GM12891 (cell line): ENCODE measurements at regions not wholly inside any gene's neighbourhood (a gene's known extent, or its start where the extent isn't known, plus 50 kb on each side); places are given as distances from the start of the nearest gene placed in this dataset.
"Not testable (repeated sequence)": the region's sequence is repeated elsewhere in the genome, so short reads cannot be mapped to it uniquely, and the experiment has no call there.

Experiments
- DNase-seq: peaks from one replicate; pipeline ENCODE4 v3.0.0; 2011; ENCODE audit warnings: low spot score; ENCODE audit not compliant: insufficient read length
- FAIRE-seq: peaks from 2 replicates; lab custom pipeline; 2011; peaks lifted over from hg19 to GRCh38; lab: Jason Lieb, UNC
- PAX5 ChIP-seq: IDR thresholded peaks from 2 replicates; pipeline ENCODE4 v1.6.1; 2011; ENCODE audit warnings: low read length, moderate library complexity, mild to moderate bottlenecking; ENCODE audit not compliant: insufficient read depth, severe bottlenecking
- POLR2A ChIP-seq: IDR thresholded peaks from 2 replicates; pipeline ENCODE4 v1.6.1; 2011; ENCODE audit warnings: low read depth, low read length, control low read depth
- POLR2AphosphoS5 ChIP-seq: IDR thresholded peaks from 2 replicates; pipeline ENCODE4 v1.6.1; 2011; ENCODE audit warnings: low read depth, low read length, control low read depth
- POU2F2 ChIP-seq: IDR thresholded peaks from 2 replicates; pipeline ENCODE4 v1.6.1; 2011; ENCODE audit warnings: low read depth, mild to moderate bottlenecking, control low read depth, low read length, moderate library complexity
- SPI1 ChIP-seq: IDR thresholded peaks from 2 replicates; pipeline ENCODE4 v1.6.1; 2011; ENCODE audit warnings: low read depth, low read length, control low read depth
- TAF1 ChIP-seq: IDR thresholded peaks from 2 replicates; pipeline ENCODE4 v1.6.1; 2011; ENCODE audit warnings: low read depth, low read length, control low read depth

- no peak for TF ChIP-seq POU2F2
- no peak for TF ChIP-seq SPI1
- no peak for TF ChIP-seq PAX5
- no peak for DNase-seq
- FAIRE-seq, result no peak
Observed at GRCh38 chr12:33628087-33628486, 188.5 kb upstream of the SYT10 start.

- FAIRE-seq (no peak), DNase-seq (no peak)
- TF ChIP-seq POU2F2, result no peak
- no peak for TF ChIP-seq POLR2A
- TF ChIP-seq PAX5, result no peak
- TF ChIP-seq SPI1, result no peak; the same call in 1 of the 2 replicates
- no peak for TF ChIP-seq POLR2AphosphoS5
- TF ChIP-seq TAF1, result no peak
Observed at GRCh38 chr12:33634544-33634943, 194.9 kb upstream of the SYT10 start.

GRCh38 chr12:33636930-33637329 lies 197.3 kb upstream of the SYT10 start:
- not testable (repeated sequence) for FAIRE-seq, DNase-seq

- FAIRE-seq (no peak), DNase-seq (no peak)
- no peak for TF ChIP-seq TAF1
- no peak for TF ChIP-seq POU2F2
Observed at GRCh38 chr12:33639975-33640374, 200.4 kb upstream of the SYT10 start.

GRCh38 chr12:33649992-33650391 lies 210.4 kb upstream of the SYT10 start:
- DNase-seq (no peak), FAIRE-seq (no peak)
- TF ChIP-seq PAX5 (no peak), TAF1 (no peak), POU2F2 (no peak), POLR2A (no peak), POLR2AphosphoS5 (no peak), SPI1 (no peak)

- DNase-seq (no peak), FAIRE-seq (no peak)
- TF ChIP-seq PAX5, result no peak
- TF ChIP-seq TAF1, result no peak
- no peak for TF ChIP-seq POLR2A
- TF ChIP-seq POLR2AphosphoS5, result no peak
- TF ChIP-seq SPI1, result no peak
- TF ChIP-seq POU2F2, result no peak
Observed at GRCh38 chr12:33650832-33651231, 211.2 kb upstream of the SYT10 start.

- no peak for DNase-seq
- FAIRE-seq, result no peak
- TF ChIP-seq TAF1 (no peak), POLR2A (no peak), PAX5 (no peak), POLR2AphosphoS5 (no peak), SPI1 (no peak), POU2F2 (no peak)
Observed at GRCh38 chr12:33653362-33653761, 213.7 kb upstream of the SYT10 start.

- TF ChIP-seq POU2F2 (no peak), SPI1 (no peak), PAX5 (no peak), POLR2AphosphoS5 (no peak)
- no peak for FAIRE-seq
- DNase-seq, result no peak
Observed at GRCh38 chr12:33654313-33654712, 214.7 kb upstream of the SYT10 start.

- no peak for FAIRE-seq
- DNase-seq, result no peak
- TF ChIP-seq POLR2AphosphoS5 (no peak), TAF1 (no peak), POU2F2 (no peak), POLR2A (no peak), PAX5 (no peak), SPI1 (no peak)
Observed at GRCh38 chr12:33663000-33663654, 223.5 kb upstream of the SYT10 start.

- TF ChIP-seq POLR2A (no peak), TAF1 (no peak), SPI1 (no peak), POLR2AphosphoS5 (no peak), POU2F2 (no peak), PAX5 (no peak)
- FAIRE-seq, result no peak
- no peak for DNase-seq
Observed at GRCh38 chr12:33669349-33669748, 229.7 kb upstream of the SYT10 start.
